ENCODE measurements at regions not wholly inside any gene's neighbourhood (a gene's known extent, or its start where the extent isn't known, plus 50 kb on each side); places are given as distances from the start of the nearest gene placed in this dataset.

- no peak for TF ChIP-seq CTCF (IDR thresholded peaks at IDR 0.05)
- no peak for TF ChIP-seq POLR2A (IDR thresholded peaks at IDR 0.05)
- TF ChIP-seq EP300 (IDR thresholded peaks at IDR 0.05; ENCODE audit: low read depth) = no peak
These were observed 173.5 kb downstream of the DDX1 start for GRCh38 chr2:15765211-15765610.

Data from transverse colon (tissue), 3 donors.